H9 (cell line): ENCODE measurements at regions not wholly inside any gene's neighbourhood (a gene's known extent, or its start where the extent isn't known, plus 50 kb on each side); places are given as distances from the start of the nearest gene placed in this dataset.

Experiments used
- DNase-seq: peaks from one replicate; pipeline ENCODE4 v3.0.0-alpha.2; 2017
- H2AFZ ChIP-seq: one replicate; pipeline ENCODE4 v1.6.1; 2013; ENCODE audit warnings: mild to moderate bottlenecking, low read length, control low read depth, moderate library complexity
- H2AK5ac ChIP-seq: 2 replicates; pipeline ENCODE4 v1.6.1; 2013; ENCODE audit warnings: low read length, control low read depth, mixed read lengths; ENCODE audit not compliant: insufficient read length
- H2BK120ac ChIP-seq: one replicate; pipeline ENCODE4 v1.6.1; 2013; ENCODE audit warnings: low read depth, mild to moderate bottlenecking, low read length, control low read depth, inconsistent platforms; ENCODE audit not compliant: poor library complexity, severe bottlenecking
- H2BK12ac ChIP-seq: 2 replicates; pipeline ENCODE4 v1.6.1; 2013; ENCODE audit warnings: low read length, control low read depth, mixed read lengths, low read depth; ENCODE audit not compliant: insufficient read length
- H2BK15ac ChIP-seq: 2 replicates; pipeline ENCODE4 v1.6.1; 2013; ENCODE audit warnings: low read depth, low read length, control low read depth
- H2BK20ac ChIP-seq: one replicate; pipeline ENCODE4 v1.6.1; 2013; ENCODE audit warnings: low read depth, mild to moderate bottlenecking, low read length, control low read depth, inconsistent platforms; ENCODE audit not compliant: poor library complexity, severe bottlenecking
- H2BK5ac ChIP-seq: 2 replicates; pipeline ENCODE4 v1.6.1; 2013; ENCODE audit warnings: low read length, control low read depth, mixed read lengths; ENCODE audit not compliant: insufficient read length
- H3K14ac ChIP-seq: 2 replicates; pipeline ENCODE4 v1.6.1; 2013; ENCODE audit warnings: low read length, control low read depth; ENCODE audit not compliant: insufficient read depth
- H3K18ac ChIP-seq: 2 replicates; pipeline ENCODE4 v1.6.1; 2013; ENCODE audit warnings: low read depth, mild to moderate bottlenecking, mixed read lengths, low read length, control low read depth; ENCODE audit not compliant: insufficient read length
- H3K23ac ChIP-seq: 2 replicates; pipeline ENCODE4 v1.6.1; 2013; ENCODE audit warnings: low read length, control low read depth, mixed read lengths, low read depth; ENCODE audit not compliant: insufficient read length
- H3K23me2 ChIP-seq: 2 replicates; pipeline ENCODE4 v1.6.1; 2013; ENCODE audit warnings: low read depth, mild to moderate bottlenecking, mixed read lengths, low read length, control low read depth; ENCODE audit not compliant: insufficient read length, poor library complexity, severe bottlenecking
- H3K27ac ChIP-seq: 2 replicates; pipeline ENCODE4 v1.5.1; 2013; ENCODE audit warnings: low read length, control low read depth, mixed read lengths, low read depth; ENCODE audit not compliant: insufficient read length
- H3K27me3 ChIP-seq: 2 replicates; pipeline ENCODE4 v1.6.1; 2013; ENCODE audit warnings: low read length, control low read depth, inconsistent platforms; ENCODE audit not compliant: insufficient read depth
- H3K4ac ChIP-seq: 2 replicates; pipeline ENCODE4 v1.6.1; 2013; ENCODE audit warnings: low read depth, mild to moderate bottlenecking, control low read depth, inconsistent platforms, low read length, moderate library complexity
- H3K4me1 ChIP-seq: 2 replicates; pipeline ENCODE4 v1.6.1; 2013; ENCODE audit warnings: low read length, control low read depth, inconsistent platforms; ENCODE audit not compliant: insufficient read depth
- H3K4me2 ChIP-seq: 2 replicates; pipeline ENCODE4 v1.6.1; 2013; ENCODE audit warnings: low read length, control low read depth, mixed read lengths; ENCODE audit not compliant: insufficient read length, insufficient read depth
- H3K56ac ChIP-seq: 2 replicates; pipeline ENCODE4 v1.6.1; 2013; ENCODE audit warnings: low read depth, mild to moderate bottlenecking, mixed read lengths, low read length, control low read depth; ENCODE audit not compliant: insufficient read length
- H3K79me1 ChIP-seq: 2 replicates; pipeline ENCODE4 v1.6.1; 2013; ENCODE audit warnings: low read depth, mild to moderate bottlenecking, moderate library complexity, low read length, control low read depth, inconsistent platforms; ENCODE audit not compliant: insufficient read depth, poor library complexity, severe bottlenecking
- H3K79me2 ChIP-seq: 2 replicates; pipeline ENCODE4 v1.6.1; 2013; ENCODE audit warnings: low read length, control low read depth, inconsistent platforms; ENCODE audit not compliant: insufficient read depth
- H3K9ac ChIP-seq: 2 replicates; pipeline ENCODE4 v1.6.1; 2013; ENCODE audit warnings: low read length, control low read depth, mixed read lengths; ENCODE audit not compliant: insufficient read length; ENCODE audit errors: extremely low read depth
- H3K9me3 ChIP-seq: one replicate; pipeline ENCODE4 v1.6.1; 2013; ENCODE audit warnings: low read depth, low read length, inconsistent platforms; ENCODE audit not compliant: control insufficient read depth
- H3T11ph ChIP-seq: one replicate; pipeline ENCODE4 v1.6.1; 2013; ENCODE audit warnings: mild to moderate bottlenecking, low read length, control low read depth, inconsistent platforms
- H4K20me1 ChIP-seq: one replicate; pipeline ENCODE4 v1.6.1; 2013; ENCODE audit not compliant: control insufficient read depth, insufficient read length, insufficient read depth
- H4K5ac ChIP-seq: 2 replicates; pipeline ENCODE4 v1.6.1; 2013; ENCODE audit warnings: low read depth, mild to moderate bottlenecking, mixed read lengths, low read length, control low read depth; ENCODE audit not compliant: insufficient read length
- H4K8ac ChIP-seq: replicated peaks from 2 replicates; pipeline ENCODE4 v1.6.1; 2013; ENCODE audit warnings: low read length, control low read depth, mixed read lengths, low read depth; ENCODE audit not compliant: insufficient read length
- H4K91ac ChIP-seq: 2 replicates; pipeline ENCODE4 v1.6.1; 2013; ENCODE audit warnings: low read depth, mild to moderate bottlenecking, moderate library complexity, mixed read lengths, low read length, control low read depth; ENCODE audit not compliant: insufficient read length
- H3K27ac Mint-ChIP-seq, 3 experiments: 2 replicates in 2 of 3; 3 replicates in 1 of 3; pipeline ENCODE4 v1.8.0; 2020 to 2021; ENCODE audit warnings: mixed read lengths in 3 of 3, mild to moderate bottlenecking in 1 of 3, moderate library complexity in 1 of 3
- H3K27me3 Mint-ChIP-seq: 2 replicates; pipeline ENCODE4 v1.8.0; 2021; ENCODE audit warnings: low read depth, mild to moderate bottlenecking, moderate library complexity, mixed read lengths
- H3K36me3 Mint-ChIP-seq, 3 experiments: 2 replicates in 2 of 3; 3 replicates in 1 of 3; pipeline ENCODE4 v1.8.0; 2020 to 2021; ENCODE audit warnings: low read depth in 3 of 3, mixed read lengths in 3 of 3; ENCODE audit not compliant: insufficient read depth in 1 of 3
- H3K4me1 Mint-ChIP-seq, 2 experiments: 2 replicates each; pipeline ENCODE4 v1.8.0; 2020; ENCODE audit warnings: mixed read lengths in 2 of 2
- H3K4me3 Mint-ChIP-seq, 2 experiments: 2 replicates in 1 of 2; 3 replicates in 1 of 2; pipeline ENCODE4 v1.8.0; 2020 to 2021; ENCODE audit warnings: mild to moderate bottlenecking in 2 of 2, mixed read lengths in 2 of 2, moderate library complexity in 1 of 2
- H3K9me3 Mint-ChIP-seq, 2 experiments: 2 replicates in 1 of 2; 3 replicates in 1 of 2; pipeline ENCODE4 v1.8.0; 2020; ENCODE audit warnings: mild to moderate bottlenecking in 2 of 2, mixed read lengths in 2 of 2, moderate library complexity in 1 of 2
- WGBS: extraction: QIAGEN DNeasy Blood & Tissue Kit; methylation state at CpG from one replicate; pipeline ENCODE4 v1.1.7; 2013; ENCODE audit warnings: missing lambda C conversion rate, low lambda C conversion rate, mixed read lengths; ENCODE audit not compliant: insufficient read length; ENCODE audit errors: extremely low coverage; 5-methylcytosine and 5-hydroxymethylcytosine counted together
- TF ChIP-seq, protein P1 (sequence below): fragments of 200-600 bp; sonication (generic); conservative IDR thresholded peaks from 3 replicates; pipeline ENCODE4 v1.8.0; 2021; ENCODE audit warnings: antibody characterized with exemption, mild to moderate bottlenecking

GRCh38 chr7:109125001-109125400 is 555.3 kb downstream of the DNAJB9 start:
- Histone ChIP-seq H4K8ac (no peak overlapping the region), H3K4me1 (no peaks in the 10 kb centered on the region; the same call in 1 of the 2 replicates), H3K14ac (no peak overlapping the region), H4K20me1 (no peaks in the 10 kb centered on the region), H3K23ac (no peak overlapping the region), H2BK12ac (no peak overlapping the region), H3K79me2 (no peaks in the 10 kb centered on the region), H3K23me2 (no peaks in the 10 kb centered on the region), H3K18ac (no peak overlapping the region), H2BK5ac (no peak overlapping the region), H2BK20ac (no peak overlapping the region), H3K4me2 (no peak overlapping the region), H3K56ac (no peak overlapping the region), H3K27ac (no peak overlapping the region), H2AK5ac (no peak overlapping the region), H3T11ph (no peak overlapping the region), H4K91ac (no peak overlapping the region), H3K79me1 (no peaks in the 10 kb centered on the region), H4K5ac (no peak overlapping the region), H2AFZ (no peak overlapping the region), H3K9ac (no peak overlapping the region), H2BK15ac (no peak overlapping the region), H3K27me3 (no peaks in the 10 kb centered on the region), H2BK120ac (no peak overlapping the region), H3K4ac (no peak overlapping the region), H3K9me3 (no peaks in the 10 kb centered on the region)
- peak overlapping the region in 2 of 3 experiments; percentile 27 to 61; a peak in 4 of 7 replicates for H3K27ac Mint-ChIP-seq
- peaks cover 46 to 54% of the 10 kb centered on the region in 2 experiments for H3K4me1 Mint-ChIP-seq
- no peaks in the 10 kb centered on the region; a peak in 1 of 7 replicates for H3K36me3 Mint-ChIP-seq
- DNase-seq, result no peak
- no peaks in the 10 kb centered on the region for H3K27me3 Mint-ChIP-seq
- no peak overlapping the region for H3K4me3 Mint-ChIP-seq
- no CpG with 5 or more reads among the region's 3 CpGs for WGBS
- TF ChIP-seq, protein P1, sequence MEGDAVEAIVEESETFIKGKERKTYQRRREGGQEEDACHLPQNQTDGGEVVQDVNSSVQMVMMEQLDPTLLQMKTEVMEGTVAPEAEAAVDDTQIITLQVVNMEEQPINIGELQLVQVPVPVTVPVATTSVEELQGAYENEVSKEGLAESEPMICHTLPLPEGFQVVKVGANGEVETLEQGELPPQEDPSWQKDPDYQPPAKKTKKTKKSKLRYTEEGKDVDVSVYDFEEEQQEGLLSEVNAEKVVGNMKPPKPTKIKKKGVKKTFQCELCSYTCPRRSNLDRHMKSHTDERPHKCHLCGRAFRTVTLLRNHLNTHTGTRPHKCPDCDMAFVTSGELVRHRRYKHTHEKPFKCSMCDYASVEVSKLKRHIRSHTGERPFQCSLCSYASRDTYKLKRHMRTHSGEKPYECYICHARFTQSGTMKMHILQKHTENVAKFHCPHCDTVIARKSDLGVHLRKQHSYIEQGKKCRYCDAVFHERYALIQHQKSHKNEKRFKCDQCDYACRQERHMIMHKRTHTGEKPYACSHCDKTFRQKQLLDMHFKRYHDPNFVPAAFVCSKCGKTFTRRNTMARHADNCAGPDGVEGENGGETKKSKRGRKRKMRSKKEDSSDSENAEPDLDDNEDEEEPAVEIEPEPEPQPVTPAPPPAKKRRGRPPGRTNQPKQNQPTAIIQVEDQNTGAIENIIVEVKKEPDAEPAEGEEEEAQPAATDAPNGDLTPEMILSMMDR, result no peak
- H3K9me3 Mint-ChIP-seq, result no peaks in the 10 kb centered on the region
